B cell (primary cell): ENCODE measurements at regions not wholly inside any gene's neighbourhood (a gene's known extent, or its start where the extent isn't known, plus 50 kb on each side); places are given as distances from the start of the nearest gene placed in this dataset.

Experiments used
- ATAC-seq: fragments of 200-7000 bp; cut with Tn5 transposase; one replicate; pipeline ENCODE4 v1.10.0; 2021; ENCODE audit warnings: low read depth, mild to moderate bottlenecking, moderate number of reproducible peaks, moderate library complexity
- CTCF ChIA-PET: fragments of 350-600 bp; sonication (Branson Sonifier 250); formaldehyde crosslinking; loops from one replicate; lab custom pipeline; 2021; ENCODE audit warnings: antibody characterized with exemption, inconsistent platforms; lab: Charles Lee
- POLR2A ChIA-PET: fragments of 350-600 bp; sonication (Branson Sonifier 250); formaldehyde crosslinking; loops from one replicate; lab custom pipeline; 2021; ENCODE audit warnings: antibody characterized with exemption; lab: Charles Lee
- DNase-seq: peaks from one replicate; pipeline ENCODE4 v3.0.0; 2013
- H2AFZ ChIP-seq: 2 replicates; pipeline ENCODE4 v1.6.1; 2012; ENCODE audit warnings: mild to moderate bottlenecking, low read depth, low read length; ENCODE audit not compliant: insufficient read depth, poor library complexity, severe bottlenecking
- H3K27ac ChIP-seq, 2 donors: 1 replicate in 1 of 2; 2 replicates in 1 of 2; pipeline ENCODE4 v1.5.1; 2012 to 2013; ENCODE audit warnings: low read length in 2 of 2, mild to moderate bottlenecking in 2 of 2, moderate library complexity in 1 of 2
- H3K27me3 ChIP-seq, 4 experiments: fragments of 200-600 bp in 1 of 4; sonication (generic) in 1 of 4; replicated peaks in 1 of 4; 1 replicate in 2 of 4; 2 replicates in 2 of 4; pipeline versions ENCODE4 v1.6.1 to v1.7.0; 2013 to 2016; ENCODE audit warnings: low read length in 3 of 4, mild to moderate bottlenecking in 2 of 4, mixed read lengths in 1 of 4, moderate library complexity in 1 of 4; ENCODE audit not compliant: insufficient read depth in 4 of 4, control insufficient read depth in 3 of 4; ENCODE audit errors: control extremely low read depth in 1 of 4
- H3K36me3 ChIP-seq, 2 experiments: replicated peaks in 1 of 2; 1 replicate in 1 of 2; 2 replicates in 1 of 2; pipeline versions ENCODE4 v1.6.1 to v1.7.1; 2013; ENCODE audit warnings: low read length in 1 of 2; ENCODE audit not compliant: insufficient read depth in 2 of 2, control insufficient read depth in 1 of 2; ENCODE audit errors: control extremely low read depth in 1 of 2, extremely low read depth in 1 of 2
- H3K4me1 ChIP-seq, 2 donors: fragments of 200-600 bp in 1 of 2; sonication (generic) in 1 of 2; 1 replicate in 1 of 2; 2 replicates in 1 of 2; pipeline versions ENCODE4 v1.5.1 to v1.6.1; 2013 to 2017; ENCODE audit warnings: low read length in 2 of 2; ENCODE audit not compliant: control insufficient read depth in 2 of 2, insufficient read depth in 2 of 2
- H3K4me2 ChIP-seq: replicated peaks from 2 replicates; pipeline ENCODE3; 2012; ENCODE audit warnings: mild to moderate bottlenecking, low read depth, low read length; ENCODE audit not compliant: poor library complexity, severe bottlenecking
- H3K4me3 ChIP-seq, 5 experiments: fragments of 200-600 bp in 1 of 5; sonication (generic) in 1 of 5; 1 replicate in 3 of 5; 2 replicates in 2 of 5; pipeline versions ENCODE4 v1.5.1 to v1.7.0; 2011 to 2016; ENCODE audit warnings: low read length in 4 of 5, mild to moderate bottlenecking in 4 of 5, low read depth in 2 of 5, control low read depth in 1 of 5, moderate library complexity in 1 of 5; ENCODE audit not compliant: insufficient read depth in 1 of 5; ENCODE audit errors: control extremely low read depth in 1 of 5, extremely low read depth in 1 of 5
- H3K79me2 ChIP-seq: fragments of 200-600 bp; sonication (generic); one replicate; pipeline ENCODE4 v1.6.0; 2016; ENCODE audit warnings: low read length; ENCODE audit not compliant: control insufficient read depth, insufficient read depth
- H3K9ac ChIP-seq: fragments of 200-600 bp; sonication (generic); 2 replicates; pipeline ENCODE4 v1.6.1; 2017; ENCODE audit warnings: mild to moderate bottlenecking, low read length, moderate library complexity
- H3K9me3 ChIP-seq, 3 donors: one replicate each; pipeline versions ENCODE4 v1.6.1 to v1.7.1; 2013; ENCODE audit warnings: low read length in 2 of 3; ENCODE audit not compliant: control insufficient read depth in 2 of 3, insufficient read depth in 1 of 3; ENCODE audit errors: control extremely low read depth in 1 of 3
- H4K20me1 ChIP-seq: 2 replicates; pipeline ENCODE4 v1.6.0; 2012; ENCODE audit warnings: mild to moderate bottlenecking, low read length; ENCODE audit not compliant: insufficient read depth, control insufficient read depth, poor library complexity, severe bottlenecking
- H3K27ac Mint-ChIP-seq: one replicate; pipeline ENCODE4 v1.8.0; 2021; ENCODE audit warnings: mixed read lengths
- H3K27me3 Mint-ChIP-seq: one replicate; pipeline ENCODE4 v1.8.0; 2021; ENCODE audit warnings: mixed read lengths
- H3K4me1 Mint-ChIP-seq: one replicate; pipeline ENCODE4 v1.8.0; 2021; ENCODE audit warnings: mixed read lengths
- H3K4me3 Mint-ChIP-seq: one replicate; pipeline ENCODE4 v1.8.0; 2021; ENCODE audit warnings: mixed read lengths
- H3K9me3 Mint-ChIP-seq: one replicate; pipeline ENCODE4 v1.8.0; 2022; ENCODE audit warnings: mixed read lengths; ENCODE audit not compliant: insufficient read depth
- CTCF ChIP-seq: fragments of 200-600 bp; IDR thresholded peaks from one replicate; pipeline ENCODE4 v1.8.0; 2022; ENCODE audit warnings: antibody characterized with exemption, mild to moderate bottlenecking
- EZH2 ChIP-seq: IDR thresholded peaks from 2 replicates; pipeline ENCODE4 v1.6.1; 2012; ENCODE audit warnings: borderline replicate concordance, low read depth, mild to moderate bottlenecking, moderate library complexity, low read length; ENCODE audit not compliant: insufficient read depth, poor library complexity, severe bottlenecking
- WGBS: methylation state at CpG from one replicate; pipeline ENCODE4 v1.1.5; 2013; ENCODE audit warnings: missing lambda C conversion rate; ENCODE audit not compliant: insufficient coverage; 5-methylcytosine and 5-hydroxymethylcytosine counted together
- intact Hi-C: fragments of 100-400 bp; cut with micrococcal nuclease; formaldehyde crosslinking; loops from one replicate; pipeline ENCODE4 v1.10.0; 2022

- no peaks in the 10 kb centered on the region for H4K20me1 ChIP-seq
- H3K4me2 ChIP-seq, result no peak overlapping the region
- ATAC-seq, result no peak
- ChIA-PET CTCF (no interaction called here), POLR2A (no interaction called here)
- no CpG with 5 or more reads among the region's 5 CpGs for WGBS
- H3K4me1 ChIP-seq, result no peaks in the 10 kb centered on the region
- H3K27ac ChIP-seq, result no peak overlapping the region
- intact Hi-C loops, result no loop called here
- H3K79me2 ChIP-seq, result no peaks in the 10 kb centered on the region
- no peaks in the 10 kb centered on the region for H3K27me3 ChIP-seq
- no peak overlapping the region for H3K9ac ChIP-seq
- H3K27me3 Mint-ChIP-seq, result no peaks in the 10 kb centered on the region
- no peaks in the 10 kb centered on the region for H3K9me3 Mint-ChIP-seq
- TF ChIP-seq EZH2, result no peak
- no peak for TF ChIP-seq CTCF
- H3K4me3 Mint-ChIP-seq, result no peak overlapping the region
- H3K4me3 ChIP-seq, result no peak overlapping the region
- no peaks in the 10 kb centered on the region for H3K4me1 Mint-ChIP-seq
- no peaks in the 10 kb centered on the region for H3K9me3 ChIP-seq
- H3K36me3 ChIP-seq, result no peaks in the 10 kb centered on the region
- H3K27ac Mint-ChIP-seq, result no peak overlapping the region
- H2AFZ ChIP-seq, result no peak overlapping the region
- no peak for DNase-seq
Measured at GRCh38 chr20:6665621-6666355, 101.7 kb upstream of the BMP2 start.

- DNase-seq (no peak), ATAC-seq (no peak)
- Histone ChIP-seq H3K36me3 (no peaks in the 10 kb centered on the region), H3K4me3 (no peak overlapping the region), H3K4me1 (no peaks in the 10 kb centered on the region), H3K79me2 (no peaks in the 10 kb centered on the region), H3K9ac (no peak overlapping the region), H3K9me3 (no peaks in the 10 kb centered on the region), H3K27me3 (no peaks in the 10 kb centered on the region), H2AFZ (no peak overlapping the region), H3K4me2 (no peak overlapping the region), H4K20me1 (no peaks in the 10 kb centered on the region), H3K27ac (no peak overlapping the region)
- intact Hi-C loops, result no loop called here
- Mint-ChIP-seq H3K27me3 (no peaks in the 10 kb centered on the region), H3K27ac (no peak overlapping the region), H3K9me3 (no peaks in the 10 kb centered on the region), H3K4me3 (no peak overlapping the region), H3K4me1 (no peaks in the 10 kb centered on the region)
- 83% methylated on average over 1 of the region's 1 CpG for WGBS
- ChIA-PET CTCF (no interaction called here), POLR2A (no interaction called here)
- no peak for TF ChIP-seq EZH2
- no peak for TF ChIP-seq CTCF
Measured at GRCh38 chr20:6665161-6665560, 102.3 kb upstream of the BMP2 start.
